GM13977 (cell line): ENCODE measurements at regions not wholly inside any gene's neighbourhood (a gene's known extent, or its start where the extent isn't known, plus 50 kb on each side); places are given as distances from the start of the nearest gene placed in this dataset.

ENCODE experiments used
- DNase-seq: peaks from one replicate; pipeline ENCODE4 v3.0.0; 2012; ENCODE audit warnings: low spot score
- in situ Hi-C: fragments of 300-500 bp; cut with MboI; formaldehyde crosslinking; loops from one replicate; pipeline ENCODE4 v1.12.0; 2022; ENCODE audit warnings: low sequenced_read_pairs, low pct_unique_long_range_greater_than_20kb, mixed read lengths, inconsistent platforms; ENCODE audit not compliant: unreplicated experiment
- TF ChIP-seq, protein P1 (sequence below): IDR thresholded peaks from 2 replicates; pipeline ENCODE4 v1.5.1; 2012; ENCODE audit warnings: mild to moderate bottlenecking, control low read depth; ENCODE audit not compliant: insufficient read depth; ENCODE audit errors: extremely low read depth, missing control alignments

DNA sequence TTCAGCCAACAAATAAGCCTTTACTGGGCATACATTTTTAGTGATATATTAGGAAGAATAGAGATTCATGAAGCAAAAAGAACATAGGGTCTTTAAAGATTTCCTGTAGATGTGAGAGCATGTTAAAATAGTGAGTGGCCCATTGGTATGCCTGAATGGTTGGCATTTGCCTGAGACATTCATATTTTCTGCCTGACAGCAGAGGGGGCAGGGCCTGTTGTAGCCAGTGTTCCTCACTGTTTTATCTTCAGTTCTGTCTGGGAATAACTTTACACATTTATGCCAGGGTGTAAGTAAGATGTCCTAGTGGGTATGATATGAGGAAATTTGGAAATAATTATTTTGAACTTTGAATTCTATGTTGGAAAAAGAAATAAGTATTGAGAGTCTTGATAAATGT lies 704.7 kb upstream of the ARPP21 start:
- TF ChIP-seq, protein P1, sequence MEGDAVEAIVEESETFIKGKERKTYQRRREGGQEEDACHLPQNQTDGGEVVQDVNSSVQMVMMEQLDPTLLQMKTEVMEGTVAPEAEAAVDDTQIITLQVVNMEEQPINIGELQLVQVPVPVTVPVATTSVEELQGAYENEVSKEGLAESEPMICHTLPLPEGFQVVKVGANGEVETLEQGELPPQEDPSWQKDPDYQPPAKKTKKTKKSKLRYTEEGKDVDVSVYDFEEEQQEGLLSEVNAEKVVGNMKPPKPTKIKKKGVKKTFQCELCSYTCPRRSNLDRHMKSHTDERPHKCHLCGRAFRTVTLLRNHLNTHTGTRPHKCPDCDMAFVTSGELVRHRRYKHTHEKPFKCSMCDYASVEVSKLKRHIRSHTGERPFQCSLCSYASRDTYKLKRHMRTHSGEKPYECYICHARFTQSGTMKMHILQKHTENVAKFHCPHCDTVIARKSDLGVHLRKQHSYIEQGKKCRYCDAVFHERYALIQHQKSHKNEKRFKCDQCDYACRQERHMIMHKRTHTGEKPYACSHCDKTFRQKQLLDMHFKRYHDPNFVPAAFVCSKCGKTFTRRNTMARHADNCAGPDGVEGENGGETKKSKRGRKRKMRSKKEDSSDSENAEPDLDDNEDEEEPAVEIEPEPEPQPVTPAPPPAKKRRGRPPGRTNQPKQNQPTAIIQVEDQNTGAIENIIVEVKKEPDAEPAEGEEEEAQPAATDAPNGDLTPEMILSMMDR: no peak
- DNase-seq: no peak
- in situ Hi-C loops: no loop called here

DNA sequence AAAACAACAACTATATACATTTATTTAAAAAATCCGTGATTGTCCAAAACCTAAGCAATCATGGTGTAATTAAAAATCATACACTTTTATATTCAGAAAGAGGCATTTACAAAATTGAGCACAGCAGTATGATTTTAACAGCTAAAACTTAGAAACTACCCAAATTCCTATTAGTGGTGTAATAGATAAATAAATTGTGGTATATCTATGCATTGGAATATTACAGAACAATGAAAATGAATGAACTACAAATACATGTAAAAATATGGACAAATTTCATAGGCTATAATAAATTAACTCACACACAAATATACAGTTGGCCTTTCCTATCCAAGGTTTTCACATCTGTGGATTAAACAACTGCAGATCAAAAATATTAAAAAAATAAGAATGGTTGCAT lies 700.5 kb upstream of the ARPP21 start:
- DNase-seq: no peak
- in situ Hi-C loops: no loop called here
- TF ChIP-seq, protein P1: no peak

DNA sequence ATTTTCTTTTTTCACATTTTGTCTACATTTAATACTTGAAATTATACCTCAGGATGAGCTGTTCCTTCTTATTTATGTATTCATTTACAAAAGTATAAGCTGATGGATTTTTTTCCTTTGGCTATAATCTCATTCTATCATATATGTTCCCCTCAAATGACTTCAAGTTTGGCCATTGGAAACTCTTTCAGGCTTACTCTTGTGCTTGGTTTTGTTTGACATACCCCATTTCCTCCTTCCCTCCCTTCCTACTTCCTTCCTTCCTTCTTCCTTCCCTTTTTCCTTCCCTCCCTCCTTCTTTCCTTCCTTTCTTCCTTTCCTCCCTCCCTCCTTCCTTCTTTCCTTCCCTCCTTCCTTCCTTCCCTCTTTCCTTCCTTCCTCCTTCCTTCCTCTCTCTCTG lies 697.1 kb upstream of the ARPP21 start:
- in situ Hi-C loops: no loop called here

DNA sequence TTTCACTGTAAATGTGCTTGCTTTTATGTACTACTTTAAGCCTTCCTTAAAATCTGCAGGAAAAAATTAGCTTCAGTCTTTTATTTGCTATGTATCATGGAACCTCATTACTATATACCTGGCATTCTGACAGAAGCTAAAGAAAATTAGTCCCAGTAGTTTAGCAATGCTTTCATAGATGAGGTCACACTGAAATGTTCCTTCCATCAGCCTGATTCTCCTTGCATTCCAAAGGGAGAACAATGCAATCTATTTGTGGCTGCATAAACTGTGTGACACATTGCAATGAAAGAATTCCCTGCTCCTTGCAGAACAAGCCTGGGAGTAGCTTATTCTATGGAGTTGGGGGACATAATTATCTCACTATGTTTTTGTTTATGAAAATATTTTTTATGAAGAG lies 691.5 kb upstream of the ARPP21 start:
- no peak for DNase-seq
- in situ Hi-C loops: no loop called here
- TF ChIP-seq, protein P1: no peak

More for the DNA sequence above, 697.1 kb upstream of the ARPP21 start:
- no peak for DNase-seq
- TF ChIP-seq, protein P1: no peak

DNA sequence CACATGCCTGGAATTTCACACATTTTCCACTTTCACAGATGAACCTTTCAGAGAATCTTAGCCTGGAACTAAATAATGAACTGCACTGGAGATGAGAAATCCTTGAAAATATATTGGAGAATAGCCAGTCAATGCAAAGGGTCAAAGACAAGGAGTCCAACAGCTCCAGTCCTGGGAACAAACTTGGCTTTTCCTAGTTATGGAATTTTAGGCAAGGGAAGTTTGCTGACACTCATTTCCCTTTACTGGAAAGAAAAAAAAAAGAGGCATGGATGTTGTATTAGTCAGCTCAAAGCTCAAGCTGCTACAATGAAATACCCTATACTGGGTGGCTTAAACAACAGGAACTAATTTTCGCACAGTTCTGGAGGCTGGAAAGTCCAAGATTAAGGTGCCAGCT lies 690.8 kb upstream of the ARPP21 start:
- DNase-seq: no peak
- in situ Hi-C loops: no loop called here
- TF ChIP-seq, protein P1: no peak

DNA sequence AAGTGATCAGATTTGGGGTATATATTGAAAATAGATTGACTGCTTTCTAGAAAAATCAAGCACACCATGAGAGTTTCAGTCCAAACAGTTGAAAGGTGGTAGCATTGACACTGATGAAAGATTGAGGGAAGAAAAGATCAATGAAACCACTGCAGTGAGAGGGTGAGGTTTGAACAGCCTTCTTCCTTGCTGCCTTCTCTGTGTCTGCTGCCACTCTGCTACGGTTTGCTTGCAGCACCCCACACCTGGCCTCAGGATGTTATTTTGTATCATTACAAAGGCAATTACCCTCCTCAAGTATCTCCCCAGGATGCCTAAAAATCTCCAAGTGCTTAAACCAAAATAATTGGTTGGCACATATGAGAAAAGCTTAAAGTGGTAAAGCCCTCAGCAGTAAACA lies 683.6 kb upstream of the ARPP21 start:
- TF ChIP-seq, protein P1: no peak
- in situ Hi-C loops: no loop called here
- no peak for DNase-seq

DNA sequence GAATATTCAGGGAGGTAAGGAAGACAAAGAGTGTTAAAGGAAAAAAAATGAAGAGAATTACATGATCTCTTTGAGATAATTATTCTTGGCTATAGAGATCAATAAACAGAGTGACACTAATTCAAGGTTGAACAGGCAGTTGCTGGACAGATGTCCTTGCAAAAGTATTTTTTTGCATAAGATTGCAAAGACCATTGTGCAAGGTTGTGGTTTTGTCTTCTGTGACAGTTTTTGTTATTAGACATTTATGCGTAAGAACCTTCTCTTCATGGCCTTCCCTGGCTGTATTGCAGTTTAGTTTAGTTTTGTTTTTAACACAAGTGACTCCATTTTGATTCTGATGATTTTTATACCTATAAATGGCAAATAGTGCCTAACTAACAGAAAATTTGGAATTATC lies 682.8 kb upstream of the ARPP21 start:
- in situ Hi-C loops: no loop called here
- no peak for DNase-seq
- TF ChIP-seq, protein P1: no peak
